Mesenchymal stem cell (in vitro differentiated cells and primary cell): ENCODE measurements at regions not wholly inside any gene's neighbourhood (a gene's known extent, or its start where the extent isn't known, plus 50 kb on each side); places are given as distances from the start of the nearest gene placed in this dataset.

ENCODE experiments used
- DNase-seq: peaks from one replicate; pipeline ENCODE4 v3.0.0-alpha.2; 2013
- H2AFZ ChIP-seq: one replicate; pipeline ENCODE4 v1.6.1; 2013; ENCODE audit warnings: low read depth, mild to moderate bottlenecking, control low read depth, inconsistent platforms, low read length, moderate library complexity
- H2AK5ac ChIP-seq: 2 replicates; pipeline ENCODE4 v1.6.1; 2013; ENCODE audit warnings: low read length, moderate library complexity, mild to moderate bottlenecking, inconsistent platforms; ENCODE audit not compliant: severe bottlenecking
- H2BK120ac ChIP-seq: one replicate; pipeline ENCODE4 v1.6.1; 2013; ENCODE audit warnings: low read depth, mild to moderate bottlenecking, inconsistent platforms, low read length, moderate library complexity
- H2BK12ac ChIP-seq, 2 experiments: one replicate each; pipeline ENCODE4 v1.6.1; 2013; ENCODE audit warnings: inconsistent platforms in 2 of 2, low read length in 2 of 2, mild to moderate bottlenecking in 2 of 2, moderate library complexity in 2 of 2, control low read depth in 1 of 2
- H2BK15ac ChIP-seq: one replicate; pipeline ENCODE4 v1.6.1; 2013; ENCODE audit warnings: mild to moderate bottlenecking, low read depth, inconsistent platforms; ENCODE audit not compliant: poor library complexity, severe bottlenecking
- H2BK5ac ChIP-seq: 2 replicates; pipeline ENCODE4 v1.6.1; 2013; ENCODE audit warnings: low read depth, mild to moderate bottlenecking, low read length, control low read depth, inconsistent platforms; ENCODE audit not compliant: poor library complexity, severe bottlenecking
- H3K14ac ChIP-seq, 2 experiments: one replicate each; pipeline ENCODE4 v1.6.1; 2013; ENCODE audit warnings: inconsistent platforms in 2 of 2, low read length in 2 of 2, control low read depth in 1 of 2, mild to moderate bottlenecking in 1 of 2, moderate library complexity in 1 of 2
- H3K18ac ChIP-seq, 2 experiments: one replicate each; pipeline ENCODE4 v1.6.1; 2013; ENCODE audit warnings: inconsistent platforms in 2 of 2, low read length in 2 of 2, control low read depth in 1 of 2, low read depth in 1 of 2, mild to moderate bottlenecking in 1 of 2
- H3K23ac ChIP-seq, 2 experiments: one replicate each; pipeline ENCODE4 v1.6.1; 2013; ENCODE audit warnings: inconsistent platforms in 2 of 2, low read length in 2 of 2, mild to moderate bottlenecking in 2 of 2, moderate library complexity in 2 of 2, control low read depth in 1 of 2
- H3K27ac ChIP-seq: 2 replicates; pipeline ENCODE4 v1.5.1; 2013; ENCODE audit warnings: mild to moderate bottlenecking, moderate library complexity, low read length, control low read depth, inconsistent platforms; ENCODE audit not compliant: poor library complexity, severe bottlenecking
- H3K27me3 ChIP-seq, 2 experiments: 2 replicates each; pipeline versions ENCODE4 v1.6.1 to v1.7.0; 2013; ENCODE audit warnings: low read length in 2 of 2, mild to moderate bottlenecking in 2 of 2, moderate library complexity in 2 of 2, control low read depth in 1 of 2, inconsistent platforms in 1 of 2; ENCODE audit not compliant: control insufficient read depth in 1 of 2, insufficient read depth in 1 of 2
- H3K36me3 ChIP-seq, 2 experiments: 2 replicates each; pipeline versions ENCODE4 v1.6.1 to v1.7.0; 2013; ENCODE audit warnings: low read length in 2 of 2, control low read depth in 1 of 2, inconsistent platforms in 1 of 2, low read depth in 1 of 2, mild to moderate bottlenecking in 1 of 2; ENCODE audit not compliant: insufficient read depth in 2 of 2, control insufficient read depth in 1 of 2
- H3K4ac ChIP-seq, 2 experiments: one replicate each; pipeline ENCODE4 v1.6.1; 2013; ENCODE audit warnings: inconsistent platforms in 2 of 2, low read length in 2 of 2, mild to moderate bottlenecking in 2 of 2, moderate library complexity in 2 of 2, control low read depth in 1 of 2, low read depth in 1 of 2
- H3K4me1 ChIP-seq: 2 replicates; pipeline ENCODE4 v1.6.1; 2013; ENCODE audit warnings: low read depth, low read length, control low read depth; ENCODE audit not compliant: control insufficient read depth, insufficient read depth
- H3K4me2 ChIP-seq: 2 replicates; pipeline ENCODE4 v1.6.1; 2013; ENCODE audit warnings: low read length, mild to moderate bottlenecking, inconsistent platforms; ENCODE audit not compliant: poor library complexity, severe bottlenecking
- H3K4me3 ChIP-seq, 2 experiments: 2 replicates each; pipeline versions ENCODE4 v1.5.1 to v1.7.0; 2013; ENCODE audit warnings: low read length in 2 of 2, mild to moderate bottlenecking in 2 of 2, control low read depth in 1 of 2, low read depth in 1 of 2; ENCODE audit not compliant: insufficient read depth in 1 of 2
- H3K79me1 ChIP-seq: replicated peaks from 2 replicates; pipeline ENCODE4 v1.6.1; 2013; ENCODE audit warnings: mild to moderate bottlenecking, control low read depth, low read length, inconsistent platforms; ENCODE audit not compliant: poor library complexity, severe bottlenecking
- H3K9ac ChIP-seq: 2 replicates; pipeline ENCODE4 v1.7.0; 2013; ENCODE audit warnings: mild to moderate bottlenecking, low read length, moderate library complexity
- H3K9me3 ChIP-seq: 2 replicates; pipeline ENCODE4 v1.7.0; 2013; ENCODE audit warnings: mild to moderate bottlenecking, low read length; ENCODE audit not compliant: control insufficient read depth
- H4K8ac ChIP-seq: one replicate; pipeline ENCODE4 v1.6.1; 2013; ENCODE audit warnings: inconsistent platforms, mild to moderate bottlenecking, low read length, moderate library complexity
- H4K91ac ChIP-seq: one replicate; pipeline ENCODE4 v1.6.1; 2013; ENCODE audit warnings: mild to moderate bottlenecking, low read length, inconsistent platforms
- WGBS: methylation state at CpG from one replicate; pipeline ENCODE4 v1.1.7; 2013; ENCODE audit warnings: mixed read lengths; 5-methylcytosine and 5-hydroxymethylcytosine counted together

GRCh38 chr3:153633407-153633806, 471.4 kb downstream of the RAP2B start:
- no peaks in the 10 kb centered on the region for H3K79me1 ChIP-seq
- H2BK15ac ChIP-seq = no peak overlapping the region
- H2AK5ac ChIP-seq = no peak overlapping the region
- no peak overlapping the region for H2BK12ac ChIP-seq
- H3K27me3 ChIP-seq = no peaks in the 10 kb centered on the region
- H3K9ac ChIP-seq = no peak overlapping the region
- DNase-seq = no peak
- H3K4me2 ChIP-seq = no peak overlapping the region
- H3K14ac ChIP-seq = no peak overlapping the region
- H4K8ac ChIP-seq = no peak overlapping the region
- H2AFZ ChIP-seq = no peak overlapping the region
- no peak overlapping the region for H2BK5ac ChIP-seq
- H2BK120ac ChIP-seq = no peak overlapping the region
- no peak overlapping the region for H3K4me3 ChIP-seq
- no peak overlapping the region for H3K23ac ChIP-seq
- H3K4ac ChIP-seq = no peak overlapping the region
- no peaks in the 10 kb centered on the region for H3K36me3 ChIP-seq
- H3K27ac ChIP-seq = no peak overlapping the region
- H3K4me1 ChIP-seq = no peaks in the 10 kb centered on the region
- H3K9me3 ChIP-seq = no peaks in the 10 kb centered on the region
- no peak overlapping the region for H3K18ac ChIP-seq
- WGBS = no CpG with 5 or more reads among the region's 1 CpG
- H4K91ac ChIP-seq = no peak overlapping the region

- H3K79me1 ChIP-seq = no peaks in the 10 kb centered on the region
- WGBS = 87% methylated on average over 3 of the region's 4 CpGs
- no peak overlapping the region for H3K4me2 ChIP-seq
Measured at GRCh38 chr3:153634683-153635082, 472.7 kb downstream of the RAP2B start.

GRCh38 chr3:153639631-153640030, 477.6 kb downstream of the RAP2B start:
- Histone ChIP-seq H3K4me3 (peak overlapping the region in 1 of 2 experiments; percentile 31), H3K9ac (peak overlapping the region; percentile 36), H2BK120ac (no peak overlapping the region), H3K4ac (no peak overlapping the region), H3K14ac (no peak overlapping the region), H2AFZ (no peak overlapping the region), H2AK5ac (no peak overlapping the region), H4K91ac (no peak overlapping the region), H2BK15ac (no peak overlapping the region), H3K36me3 (no peaks in the 10 kb centered on the region), H3K27me3 (no peaks in the 10 kb centered on the region), H3K9me3 (no peaks in the 10 kb centered on the region), H4K8ac (no peak overlapping the region), H2BK5ac (no peak overlapping the region), H3K27ac (no peak overlapping the region), H3K79me1 (no peaks in the 10 kb centered on the region), H3K4me1 (no peaks in the 10 kb centered on the region), H3K4me2 (no peak overlapping the region), H3K18ac (no peak overlapping the region), H2BK12ac (no peak overlapping the region), H3K23ac (no peak overlapping the region)
- DNase-seq = no peak
- WGBS = no CpG with 5 or more reads among the region's 1 CpG

More at GRCh38 chr3:153634683-153635082, 472.7 kb downstream of the RAP2B start:
- Histone ChIP-seq H2BK5ac (no peak overlapping the region), H3K27ac (no peak overlapping the region), H2AK5ac (no peak overlapping the region), H2BK15ac (no peak overlapping the region), H3K27me3 (no peaks in the 10 kb centered on the region), H2AFZ (no peak overlapping the region), H4K91ac (no peak overlapping the region), H3K4me3 (no peak overlapping the region), H3K4ac (no peak overlapping the region), H3K18ac (no peak overlapping the region), H2BK120ac (no peak overlapping the region), H3K9me3 (no peaks in the 10 kb centered on the region), H3K14ac (no peak overlapping the region), H2BK12ac (no peak overlapping the region), H3K9ac (no peak overlapping the region), H4K8ac (no peak overlapping the region), H3K23ac (no peak overlapping the region), H3K36me3 (no peaks in the 10 kb centered on the region), H3K4me1 (no peaks in the 10 kb centered on the region)
- DNase-seq = no peak

- Histone ChIP-seq H3K4me3 (no peak overlapping the region), H2BK5ac (no peak overlapping the region), H3K27ac (no peak overlapping the region), H4K8ac (no peak overlapping the region), H3K14ac (no peak overlapping the region), H2AK5ac (no peak overlapping the region), H3K27me3 (no peaks in the 10 kb centered on the region), H2BK120ac (no peak overlapping the region), H3K36me3 (no peaks in the 10 kb centered on the region), H2BK15ac (no peak overlapping the region), H3K79me1 (no peaks in the 10 kb centered on the region), H3K9me3 (peaks cover 4% of the 10 kb centered on the region), H3K18ac (no peak overlapping the region), H2BK12ac (no peak overlapping the region), H3K4ac (no peak overlapping the region), H2AFZ (no peak overlapping the region), H3K23ac (no peak overlapping the region), H3K9ac (no peak overlapping the region), H4K91ac (no peak overlapping the region), H3K4me1 (no peaks in the 10 kb centered on the region), H3K4me2 (no peak overlapping the region)
- DNase-seq = no peak
- WGBS = 81% methylated on average over 8 of the region's 8 CpGs
Measured at GRCh38 chr3:153640689-153641665, 479.0 kb downstream of the RAP2B start.
